Smooth muscle cell (in vitro differentiated cells): ENCODE measurements at regions not wholly inside any gene's neighbourhood (a gene's known extent, or its start where the extent isn't known, plus 50 kb on each side); places are given as distances from the start of the nearest gene placed in this dataset.

ENCODE experiments used
- DNase-seq: peaks from one replicate; lab custom pipeline; 2025; ENCODE audit not compliant: unreplicated experiment; lab: John Stamatoyannopoulos, UW
- H2AFZ ChIP-seq: fragments of 200-600 bp; sonication (generic); 2 replicates; pipeline ENCODE4 v1.6.0; 2016; ENCODE audit warnings: antibody characterized with exemption, low read depth, mild to moderate bottlenecking
- H3F3A ChIP-seq: fragments of 200-600 bp; sonication (generic); 2 replicates; pipeline ENCODE4 v1.6.0; 2017; ENCODE audit warnings: antibody characterized with exemption, low read depth
- H3K27ac ChIP-seq: fragments of 200-600 bp; sonication (generic); 2 replicates; pipeline ENCODE4 v1.5.1; 2016; ENCODE audit warnings: low read depth, mild to moderate bottlenecking
- H3K27me3 ChIP-seq: fragments of 200-600 bp; sonication (generic); 2 replicates; pipeline ENCODE4 v1.6.1; 2016; ENCODE audit warnings: low read depth, mild to moderate bottlenecking
- H3K36me3 ChIP-seq: fragments of 200-600 bp; sonication (generic); 2 replicates; pipeline ENCODE4 v1.5.1; 2016; ENCODE audit warnings: low read depth
- H3K4me1 ChIP-seq: fragments of 200-600 bp; sonication (generic); 2 replicates; pipeline ENCODE4 v1.5.1; 2016; ENCODE audit warnings: low read depth
- H3K4me2 ChIP-seq: fragments of 200-600 bp; sonication (generic); 2 replicates; pipeline ENCODE4 v1.6.0; 2016; ENCODE audit warnings: mild to moderate bottlenecking
- H3K4me3 ChIP-seq: fragments of 200-600 bp; sonication (generic); 2 replicates; pipeline ENCODE4 v1.5.1; 2016; ENCODE audit warnings: mild to moderate bottlenecking
- H3K79me2 ChIP-seq: fragments of 200-600 bp; sonication (generic); 2 replicates; pipeline ENCODE4 v1.6.0; 2016; ENCODE audit warnings: low read depth, mild to moderate bottlenecking
- H3K9ac ChIP-seq: fragments of 200-600 bp; sonication (generic); 2 replicates; pipeline ENCODE4 v1.6.0; 2016; ENCODE audit warnings: low read depth
- H3K9me3 ChIP-seq: fragments of 200-600 bp; sonication (generic); replicated peaks from 2 replicates; pipeline ENCODE4 v1.5.1; 2016; ENCODE audit warnings: low read depth
- H4K20me1 ChIP-seq: fragments of 200-600 bp; sonication (generic); 2 replicates; pipeline ENCODE4 v1.6.0; 2016; ENCODE audit warnings: low read depth
- CTCF ChIP-seq: fragments of 200-600 bp; sonication (generic); IDR thresholded peaks from 2 replicates; pipeline ENCODE4 v1.5.1; 2017; ENCODE audit warnings: borderline replicate concordance, mild to moderate bottlenecking, antibody characterized with exemption; ENCODE audit not compliant: insufficient read depth, poor library complexity, severe bottlenecking
- WGBS: methylation state at CpG from one replicate; pipeline ENCODE4 v1.1.7; 2016; ENCODE audit warnings: low lambda C conversion rate; 5-methylcytosine and 5-hydroxymethylcytosine counted together

- H3F3A ChIP-seq, result no peaks in the 10 kb centered on the region
- TF ChIP-seq CTCF, result no peak
- H3K79me2 ChIP-seq, result no peaks in the 10 kb centered on the region
- H4K20me1 ChIP-seq, result no peaks in the 10 kb centered on the region
- H3K9ac ChIP-seq, result no peak overlapping the region
- no peak for DNase-seq
- H3K9me3 ChIP-seq, result no peaks in the 10 kb centered on the region
- H3K4me1 ChIP-seq, result no peaks in the 10 kb centered on the region
- WGBS, result 79% methylated on average over 4 of the region's 4 CpGs
- no peak overlapping the region for H3K4me2 ChIP-seq
- no peak overlapping the region for H3K4me3 ChIP-seq
- H2AFZ ChIP-seq, result no peak overlapping the region
- H3K27me3 ChIP-seq, result no peaks in the 10 kb centered on the region
- H3K36me3 ChIP-seq, result no peaks in the 10 kb centered on the region
- no peak overlapping the region for H3K27ac ChIP-seq
These were observed 1026.9 kb upstream of the ADGRB3 start for GRCh38 chr6:67608099-67608749.

- Histone ChIP-seq H3K9ac (no peak overlapping the region), H2AFZ (no peak overlapping the region), H3K36me3 (no peaks in the 10 kb centered on the region), H3K4me2 (no peak overlapping the region), H3K4me1 (no peaks in the 10 kb centered on the region), H4K20me1 (no peaks in the 10 kb centered on the region), H3F3A (no peaks in the 10 kb centered on the region), H3K27me3 (no peaks in the 10 kb centered on the region), H3K79me2 (no peaks in the 10 kb centered on the region), H3K27ac (no peak overlapping the region), H3K9me3 (no peaks in the 10 kb centered on the region), H3K4me3 (no peak overlapping the region)
- no peak for DNase-seq
- 87% methylated on average over 5 of the region's 5 CpGs for WGBS
- TF ChIP-seq CTCF, result no peak
These were observed 1027.9 kb upstream of the ADGRB3 start for GRCh38 chr6:67606906-67607828.

GRCh38 chr6:67594366-67594765, 1040.7 kb upstream of the ADGRB3 start:
- Histone ChIP-seq H2AFZ (no peak overlapping the region), H3K36me3 (no peaks in the 10 kb centered on the region), H4K20me1 (no peaks in the 10 kb centered on the region), H3K4me1 (no peaks in the 10 kb centered on the region), H3K79me2 (no peaks in the 10 kb centered on the region), H3F3A (no peaks in the 10 kb centered on the region), H3K27ac (no peak overlapping the region), H3K4me3 (no peak overlapping the region), H3K9me3 (no peaks in the 10 kb centered on the region), H3K9ac (no peak overlapping the region), H3K4me2 (no peak overlapping the region), H3K27me3 (no peaks in the 10 kb centered on the region)
- no peak for DNase-seq
- WGBS, result 87% methylated on average over 1 of the region's 1 CpG
- no peak for TF ChIP-seq CTCF
